ENCODE measurements at regions not wholly inside any gene's neighbourhood (a gene's known extent, or its start where the extent isn't known, plus 50 kb on each side); places are given as distances from the start of the nearest gene placed in this dataset.

- no peak for DNase-seq
Observed at GRCh38 chr1:187313115-187313514, 484.4 kb downstream of the PLA2G4A start.

GRCh38 chr1:187326557-187326956 lies 497.8 kb downstream of the PLA2G4A start:
- DNase-seq = no peak

GRCh38 chr1:187336441-187337168 lies 507.9 kb downstream of the PLA2G4A start:
- no peak for DNase-seq

- DNase-seq = peak in 1 of 2 experiments; percentile 5
Observed at GRCh38 chr1:187338762-187339412, 510.1 kb downstream of the PLA2G4A start.

- DNase-seq = no peak
Observed at GRCh38 chr1:187342495-187342894, 513.7 kb downstream of the PLA2G4A start.

GRCh38 chr1:187374082-187374481 lies 545.3 kb downstream of the PLA2G4A start:
- DNase-seq = no peak

GRCh38 chr1:187374742-187375141 lies 546.0 kb downstream of the PLA2G4A start:
- no peak for DNase-seq

- DNase-seq = peak; percentile 26 to 61
Observed at GRCh38 chr1:187383366-187383765, 554.6 kb downstream of the PLA2G4A start.

GRCh38 chr1:187384504-187384903 lies 555.8 kb downstream of the PLA2G4A start:
- no peak for DNase-seq

- no peak for DNase-seq
Observed at GRCh38 chr1:187390215-187390818, 561.6 kb downstream of the PLA2G4A start.

GRCh38 chr1:187396226-187396625 lies 567.5 kb downstream of the PLA2G4A start:
- no peak for DNase-seq

GRCh38 chr1:187396929-187397796 lies 568.4 kb downstream of the PLA2G4A start:
- no peak for DNase-seq

GRCh38 chr1:187408212-187409004 lies 579.7 kb downstream of the PLA2G4A start:
- no peak for DNase-seq

GRCh38 chr1:187409341-187409740 lies 580.6 kb downstream of the PLA2G4A start:
- DNase-seq = no peak

- DNase-seq = no peak
Observed at GRCh38 chr1:187411118-187411517, 582.4 kb downstream of the PLA2G4A start.

GRCh38 chr1:187413405-187414169 lies 584.8 kb downstream of the PLA2G4A start:
- DNase-seq = peak; percentile 47 to 65

- DNase-seq = no peak
Observed at GRCh38 chr1:187415065-187415464, 586.3 kb downstream of the PLA2G4A start.

- DNase-seq = no peak
Observed at GRCh38 chr1:187417520-187417919, 588.8 kb downstream of the PLA2G4A start.

GRCh38 chr1:187433598-187433997 lies 604.8 kb downstream of the PLA2G4A start:
- DNase-seq = no peak

- DNase-seq = no peak
Observed at GRCh38 chr1:187442603-187443002, 613.9 kb downstream of the PLA2G4A start.

GRCh38 chr1:187443939-187444338 lies 615.2 kb downstream of the PLA2G4A start:
- DNase-seq = no peak
